Esophagus muscularis mucosa (tissue), 3 donors: ENCODE measurements at regions not wholly inside any gene's neighbourhood (a gene's known extent, or its start where the extent isn't known, plus 50 kb on each side); places are given as distances from the start of the nearest gene placed in this dataset.
"Not testable (repeated sequence)": the region's sequence is repeated elsewhere in the genome, so short reads cannot be mapped to it uniquely, and the experiment has no call there.

Source experiments
- EP300 ChIP-seq: sonication (generic); formaldehyde crosslinking; IDR thresholded peaks from one replicate; pipeline ENCODE4 v1.6.1; 2017; ENCODE audit warnings: antibody characterized with exemption
- TF ChIP-seq, protein P1 (sequence below), 3 experiments: fragments of 200-600 bp in 2 of 3; fragments of 450-650 bp in 1 of 3; sonication (generic) in 2 of 3; IDR thresholded peaks; one replicate each; pipeline ENCODE4 v1.5.1; 2017 to 2019; ENCODE audit warnings: antibody characterized with exemption in 3 of 3, mild to moderate bottlenecking in 2 of 3, moderate library complexity in 1 of 3

DNA sequence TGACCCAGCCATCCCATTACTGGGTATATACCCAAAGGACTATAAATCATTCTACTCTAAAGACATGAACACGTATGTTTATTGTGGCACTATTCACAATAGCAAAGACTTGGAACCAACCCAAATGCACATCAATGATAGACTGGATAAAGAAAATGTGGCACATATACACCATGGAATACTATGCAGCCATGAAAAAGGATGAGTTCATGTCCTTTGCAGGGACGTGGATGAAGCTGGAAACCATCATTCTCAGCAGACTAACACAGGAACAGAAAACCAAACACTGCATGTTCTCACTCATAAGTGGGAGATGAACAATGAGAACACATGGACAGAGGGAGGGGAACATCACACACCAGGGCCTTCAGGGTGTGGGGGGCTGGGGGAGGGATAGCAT is 634.2 kb downstream of the IQCM start:
- not testable (repeated sequence) for TF ChIP-seq EP300
- TF ChIP-seq, protein P1, sequence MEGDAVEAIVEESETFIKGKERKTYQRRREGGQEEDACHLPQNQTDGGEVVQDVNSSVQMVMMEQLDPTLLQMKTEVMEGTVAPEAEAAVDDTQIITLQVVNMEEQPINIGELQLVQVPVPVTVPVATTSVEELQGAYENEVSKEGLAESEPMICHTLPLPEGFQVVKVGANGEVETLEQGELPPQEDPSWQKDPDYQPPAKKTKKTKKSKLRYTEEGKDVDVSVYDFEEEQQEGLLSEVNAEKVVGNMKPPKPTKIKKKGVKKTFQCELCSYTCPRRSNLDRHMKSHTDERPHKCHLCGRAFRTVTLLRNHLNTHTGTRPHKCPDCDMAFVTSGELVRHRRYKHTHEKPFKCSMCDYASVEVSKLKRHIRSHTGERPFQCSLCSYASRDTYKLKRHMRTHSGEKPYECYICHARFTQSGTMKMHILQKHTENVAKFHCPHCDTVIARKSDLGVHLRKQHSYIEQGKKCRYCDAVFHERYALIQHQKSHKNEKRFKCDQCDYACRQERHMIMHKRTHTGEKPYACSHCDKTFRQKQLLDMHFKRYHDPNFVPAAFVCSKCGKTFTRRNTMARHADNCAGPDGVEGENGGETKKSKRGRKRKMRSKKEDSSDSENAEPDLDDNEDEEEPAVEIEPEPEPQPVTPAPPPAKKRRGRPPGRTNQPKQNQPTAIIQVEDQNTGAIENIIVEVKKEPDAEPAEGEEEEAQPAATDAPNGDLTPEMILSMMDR (IDR thresholded peaks at IDR 0.05): not testable (repeated sequence)
